Heart right ventricle (tissue), 16 donors: ENCODE measurements at regions not wholly inside any gene's neighbourhood (a gene's known extent, or its start where the extent isn't known, plus 50 kb on each side); places are given as distances from the start of the nearest gene placed in this dataset.

ENCODE experiments used
- ATAC-seq, 8 donors: fragments of 200-7000 bp; cut with Tn5 transposase; one replicate each; pipeline ENCODE4 v1.9.1; 2020; ENCODE audit warnings: mild to moderate bottlenecking in 8 of 8, moderate library complexity in 8 of 8, moderate number of reproducible peaks in 1 of 8
- DNase-seq, 2 donors: peaks; one replicate each; pipeline ENCODE4 v3.0.0-alpha.2; 2020
- H3K27ac ChIP-seq, 10 donors: fragments of 200-600 bp; sonication (generic) in 2 of 10; one replicate each; pipeline versions ENCODE4 v1.5.0 to v1.8.0; 2020 to 2022; ENCODE audit warnings: mild to moderate bottlenecking in 3 of 10
- H3K27me3 ChIP-seq, 7 donors: fragments of 200-600 bp; one replicate each; pipeline ENCODE4 v1.8.0; 2021 to 2022; ENCODE audit warnings: mild to moderate bottlenecking in 2 of 7
- H3K36me3 ChIP-seq, 9 donors: fragments of 200-600 bp; sonication (generic) in 1 of 9; one replicate each; pipeline versions ENCODE4 v1.5.0 to v1.8.0; 2020 to 2022; ENCODE audit warnings: mild to moderate bottlenecking in 2 of 9
- H3K4me1 ChIP-seq, 9 donors: fragments of 200-600 bp; sonication (generic) in 1 of 9; one replicate each; pipeline versions ENCODE4 v1.5.0 to v1.8.0; 2020 to 2022; ENCODE audit warnings: mild to moderate bottlenecking in 4 of 9
- H3K4me3 ChIP-seq, 10 donors: fragments of 200-600 bp; sonication (generic) in 2 of 10; one replicate each; pipeline versions ENCODE4 v1.5.0 to v1.8.0; 2020 to 2022; ENCODE audit warnings: mild to moderate bottlenecking in 7 of 10, moderate library complexity in 2 of 10
- H3K9me3 ChIP-seq, 11 donors: fragments of 200-600 bp in 10 of 11; sonication (generic) in 2 of 11; one replicate each; pipeline versions ENCODE4 v1.5.0 to v1.8.0; 2013 to 2022; ENCODE audit warnings: mild to moderate bottlenecking in 2 of 11, control low read depth in 1 of 11, moderate library complexity in 1 of 11
- CTCF ChIP-seq, 9 donors: fragments of 200-600 bp; sonication (generic) in 2 of 9; IDR thresholded peaks; one replicate each; pipeline versions ENCODE4 v1.5.0 to v1.8.0; 2021 to 2022; ENCODE audit warnings: antibody characterized with exemption in 9 of 9, mild to moderate bottlenecking in 5 of 9, moderate library complexity in 1 of 9
- WGBS, 2 donors: extraction: QIAGEN DNeasy Blood & Tissue Kit; methylation state at CpG; one replicate each; pipeline ENCODE4 v1.1.7; 2013; ENCODE audit warnings: inconsistent platforms in 1 of 2; 5-methylcytosine and 5-hydroxymethylcytosine counted together
- intact Hi-C, 10 donors: fragments of 100-400 bp; cut with DNase I; formaldehyde crosslinking; loops; one replicate each; pipeline versions ENCODE4 v1.11.1 to v1.14.2; 2022
- donor health status: Arrhythmogenic right ventricular cardiomyopathy.
- donor health status: ischemic (EF 13 %, LVEDD 7.1; RV severe dilation, severe dysfunction).
- donor health status: healthy with polysubstance abuse.
- donor health status: DM: no; HTN: yes; CAD: no.
- donor health status: DM: no; HTN: no; CAD: no.
- donor health status: ischemic (EF 25% LVEDD 6.9; RV normal size, moderate dysfunction).
- donor health status: ischemic (EF 25% LVEDD 5.7; RV mildly dilated, moderate dysfunction).
- donor health status: healthy.
- donor health status: DM: yes; HTN: yes; CAD: no.
- donor health status: Ischemic cardiomyopathy.
- donor health status: ischemic (EF 35%, LVEDD 5.7; RV mildly dilated, moderate dysfunction).
- donor health status: nonischemic (EF 11% LVEDD 7.7; RV severe dilation, severe dysfunction).
- donor health status: DM: yes; HTN: yes; CAD: no.
- donor health status: PGD.
- donor health status: ischemic (EF 29% LVEDD 5.4; RV normal size, mild dysfunction).
- donor health status: nonischemic (EF 23%, LVEDD 6.1; RV moderate dilation, normal function).

DNA sequence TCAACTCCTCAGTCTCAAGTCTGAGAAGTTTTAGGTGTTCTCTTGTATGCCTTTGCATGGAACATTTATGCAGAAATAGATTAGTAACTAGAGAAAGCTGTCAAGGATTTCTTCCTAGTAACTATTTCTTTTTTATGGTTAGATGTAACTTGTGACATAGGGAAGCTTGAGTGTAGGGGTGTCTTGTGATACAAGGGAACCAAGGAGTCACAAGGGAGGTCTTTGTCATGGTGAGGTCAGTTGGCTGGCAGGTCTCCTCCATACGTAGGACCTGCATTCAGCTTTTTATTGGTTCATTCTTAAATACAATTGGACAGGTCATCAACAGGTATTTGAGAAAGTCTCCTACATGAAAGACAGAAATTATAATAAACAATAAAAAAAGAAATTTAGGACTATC is 394.0 kb upstream of the CCDC196 start:
- no peak overlapping the region for H3K27ac ChIP-seq
- peaks cover 0 to 4% (median 0%) of the 10 kb centered on the region in 9 donors for H3K4me1 ChIP-seq
- ATAC-seq (no peak), DNase-seq (no peak)
- 82 to 88% methylated on average over 1 of the region's 1 CpG for WGBS, 2 donors
- no peak for TF ChIP-seq CTCF (IDR thresholded peaks at IDR 0.05)
- intact Hi-C loops = no loop called here
- peaks cover 0 to 26% (median 0%) of the 10 kb centered on the region in 7 donors for H3K27me3 ChIP-seq
- no peaks in the 10 kb centered on the region for H3K9me3 ChIP-seq
- H3K4me3 ChIP-seq = no peak overlapping the region
- no peaks in the 10 kb centered on the region for H3K36me3 ChIP-seq

- intact Hi-C loops = no loop called here
- Histone ChIP-seq H3K9me3 (no peaks in the 10 kb centered on the region), H3K4me3 (no peak overlapping the region), H3K27me3 (peaks cover 0 to 26% (median 0%) of the 10 kb centered on the region in 7 donors), H3K27ac (no peak overlapping the region), H3K36me3 (no peaks in the 10 kb centered on the region), H3K4me1 (no peaks in the 10 kb centered on the region)
- TF ChIP-seq CTCF (IDR thresholded peaks at IDR 0.05) = no peak
- DNase-seq (no peak), ATAC-seq (no peak)
- WGBS, 2 donors = 87 to 92% methylated on average over 12 of the region's 12 CpGs
Measured at GRCh38 chr14:66092748-66093147, 393.4 kb upstream of the CCDC196 start.

DNA sequence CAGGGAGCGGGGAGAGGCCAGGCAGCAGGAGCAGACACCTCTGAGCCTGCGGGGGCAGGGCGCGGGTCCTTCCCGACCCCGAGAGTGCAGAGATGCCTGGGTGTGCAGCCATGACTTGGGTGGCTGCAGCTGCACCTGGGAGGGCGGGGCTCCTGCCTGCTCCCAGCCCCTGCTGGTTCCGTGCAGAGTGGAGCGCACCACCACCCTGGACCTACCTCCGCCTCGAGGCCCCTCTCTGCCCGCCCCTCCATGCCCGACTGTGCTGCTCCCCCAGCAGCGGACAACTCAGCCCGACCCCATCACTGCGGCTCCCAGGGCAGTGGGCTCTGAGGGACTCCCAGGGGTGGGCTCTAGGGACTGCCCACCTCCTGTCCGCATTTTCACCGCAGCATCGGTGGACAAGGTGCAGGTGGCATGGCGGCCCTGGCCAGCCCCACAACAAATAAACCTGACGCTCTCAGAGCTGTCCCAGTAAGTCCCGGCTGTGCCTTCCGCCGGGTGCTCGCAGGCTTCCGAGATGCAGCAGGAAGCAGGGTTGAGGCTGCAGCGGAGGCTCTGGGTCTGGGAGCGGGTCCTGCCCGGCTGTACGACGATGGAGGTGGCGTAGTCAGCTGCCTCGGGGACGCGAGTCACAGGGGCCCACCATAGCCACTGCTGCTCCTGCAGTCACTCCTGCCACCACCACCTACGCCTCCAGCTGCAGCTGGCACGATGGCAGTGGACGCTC is 392.0 kb upstream of the CCDC196 start:
- Histone ChIP-seq H3K4me3 (no peak overlapping the region), H3K9me3 (no peaks in the 10 kb centered on the region), H3K4me1 (no peaks in the 10 kb centered on the region), H3K27ac (no peak overlapping the region), H3K27me3 (peaks cover 0 to 26% (median 0%) of the 10 kb centered on the region in 7 donors), H3K36me3 (no peaks in the 10 kb centered on the region)
- WGBS, 2 donors = 92 to 95% methylated on average over 36 to 38 of the region's 38 CpGs
- ATAC-seq (peak in 2 of 8 donors; percentile 33 to 59), DNase-seq (no peak)
- intact Hi-C loops = no loop called here
- no peak for TF ChIP-seq CTCF (IDR thresholded peaks at IDR 0.05)

GRCh38 chr14:66099451-66099850 is 386.7 kb upstream of the CCDC196 start:
- intact Hi-C loops = no loop called here
- H3K27ac ChIP-seq = no peak overlapping the region
- H3K27me3 ChIP-seq = peaks cover 0 to 23% (median 0%) of the 10 kb centered on the region in 7 donors
- TF ChIP-seq CTCF (IDR thresholded peaks at IDR 0.05) = no peak
- no peaks in the 10 kb centered on the region for H3K36me3 ChIP-seq
- ATAC-seq (no peak), DNase-seq (no peak)
- H3K9me3 ChIP-seq = no peaks in the 10 kb centered on the region
- H3K4me1 ChIP-seq = no peaks in the 10 kb centered on the region
- H3K4me3 ChIP-seq = no peak overlapping the region
- 91% methylated on average over 4 of the region's 4 CpGs for WGBS, 2 donors
